Neural cell (in vitro differentiated cells): ENCODE measurements at regions not wholly inside any gene's neighbourhood (a gene's known extent, or its start where the extent isn't known, plus 50 kb on each side); places are given as distances from the start of the nearest gene placed in this dataset.

Source experiments
- TF ChIP-seq, protein P1 (sequence below): fragments of 450-650 bp; IDR thresholded peaks from 2 replicates; pipeline ENCODE4 v1.5.1; 2014; ENCODE audit warnings: antibody characterized with exemption, mild to moderate bottlenecking, moderate library complexity; ENCODE audit not compliant: poor library complexity, severe bottlenecking
- TF ChIP-seq, protein P2 (sequence below): IDR thresholded peaks from 2 replicates; pipeline ENCODE4 v1.6.1; 2012; ENCODE audit warnings: borderline replicate concordance

DNA sequence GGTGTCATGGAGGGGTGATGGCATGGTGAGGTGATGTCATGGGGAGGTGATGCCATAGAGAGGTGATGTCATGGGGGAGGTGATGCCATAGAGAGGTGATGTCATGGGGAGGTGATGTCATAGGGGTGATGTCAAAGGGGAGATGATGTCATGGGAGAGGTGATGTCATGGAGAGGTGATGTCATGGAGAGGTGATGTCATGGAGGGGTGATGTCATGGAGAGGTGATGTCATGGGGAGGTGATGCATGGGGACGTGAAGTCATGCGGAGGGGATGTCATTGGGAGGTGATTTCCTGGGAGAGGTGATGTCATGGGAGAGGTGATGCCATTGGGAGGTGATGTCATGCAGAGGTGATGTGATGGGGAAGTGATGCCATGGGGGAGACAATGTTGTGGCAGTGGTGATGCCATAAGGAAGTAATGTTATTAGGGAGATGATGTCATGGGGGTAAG, 92.1 kb upstream of the C1orf174 start:
- TF ChIP-seq, protein P1, sequence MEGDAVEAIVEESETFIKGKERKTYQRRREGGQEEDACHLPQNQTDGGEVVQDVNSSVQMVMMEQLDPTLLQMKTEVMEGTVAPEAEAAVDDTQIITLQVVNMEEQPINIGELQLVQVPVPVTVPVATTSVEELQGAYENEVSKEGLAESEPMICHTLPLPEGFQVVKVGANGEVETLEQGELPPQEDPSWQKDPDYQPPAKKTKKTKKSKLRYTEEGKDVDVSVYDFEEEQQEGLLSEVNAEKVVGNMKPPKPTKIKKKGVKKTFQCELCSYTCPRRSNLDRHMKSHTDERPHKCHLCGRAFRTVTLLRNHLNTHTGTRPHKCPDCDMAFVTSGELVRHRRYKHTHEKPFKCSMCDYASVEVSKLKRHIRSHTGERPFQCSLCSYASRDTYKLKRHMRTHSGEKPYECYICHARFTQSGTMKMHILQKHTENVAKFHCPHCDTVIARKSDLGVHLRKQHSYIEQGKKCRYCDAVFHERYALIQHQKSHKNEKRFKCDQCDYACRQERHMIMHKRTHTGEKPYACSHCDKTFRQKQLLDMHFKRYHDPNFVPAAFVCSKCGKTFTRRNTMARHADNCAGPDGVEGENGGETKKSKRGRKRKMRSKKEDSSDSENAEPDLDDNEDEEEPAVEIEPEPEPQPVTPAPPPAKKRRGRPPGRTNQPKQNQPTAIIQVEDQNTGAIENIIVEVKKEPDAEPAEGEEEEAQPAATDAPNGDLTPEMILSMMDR, result no peak
- TF ChIP-seq, protein P2, sequence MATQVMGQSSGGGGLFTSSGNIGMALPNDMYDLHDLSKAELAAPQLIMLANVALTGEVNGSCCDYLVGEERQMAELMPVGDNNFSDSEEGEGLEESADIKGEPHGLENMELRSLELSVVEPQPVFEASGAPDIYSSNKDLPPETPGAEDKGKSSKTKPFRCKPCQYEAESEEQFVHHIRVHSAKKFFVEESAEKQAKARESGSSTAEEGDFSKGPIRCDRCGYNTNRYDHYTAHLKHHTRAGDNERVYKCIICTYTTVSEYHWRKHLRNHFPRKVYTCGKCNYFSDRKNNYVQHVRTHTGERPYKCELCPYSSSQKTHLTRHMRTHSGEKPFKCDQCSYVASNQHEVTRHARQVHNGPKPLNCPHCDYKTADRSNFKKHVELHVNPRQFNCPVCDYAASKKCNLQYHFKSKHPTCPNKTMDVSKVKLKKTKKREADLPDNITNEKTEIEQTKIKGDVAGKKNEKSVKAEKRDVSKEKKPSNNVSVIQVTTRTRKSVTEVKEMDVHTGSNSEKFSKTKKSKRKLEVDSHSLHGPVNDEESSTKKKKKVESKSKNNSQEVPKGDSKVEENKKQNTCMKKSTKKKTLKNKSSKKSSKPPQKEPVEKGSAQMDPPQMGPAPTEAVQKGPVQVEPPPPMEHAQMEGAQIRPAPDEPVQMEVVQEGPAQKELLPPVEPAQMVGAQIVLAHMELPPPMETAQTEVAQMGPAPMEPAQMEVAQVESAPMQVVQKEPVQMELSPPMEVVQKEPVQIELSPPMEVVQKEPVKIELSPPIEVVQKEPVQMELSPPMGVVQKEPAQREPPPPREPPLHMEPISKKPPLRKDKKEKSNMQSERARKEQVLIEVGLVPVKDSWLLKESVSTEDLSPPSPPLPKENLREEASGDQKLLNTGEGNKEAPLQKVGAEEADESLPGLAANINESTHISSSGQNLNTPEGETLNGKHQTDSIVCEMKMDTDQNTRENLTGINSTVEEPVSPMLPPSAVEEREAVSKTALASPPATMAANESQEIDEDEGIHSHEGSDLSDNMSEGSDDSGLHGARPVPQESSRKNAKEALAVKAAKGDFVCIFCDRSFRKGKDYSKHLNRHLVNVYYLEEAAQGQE, result no peak
